AG04450 (cell line): ENCODE measurements at regions not wholly inside any gene's neighbourhood (a gene's known extent, or its start where the extent isn't known, plus 50 kb on each side); places are given as distances from the start of the nearest gene placed in this dataset.
A peak's percentile ranks its signal among the peaks of the same experiment; 100 is the strongest.

Experiments
- CTCF ChIA-PET: fragments of 300-600, 350-600 bp; formaldehyde crosslinking; extraction: SDS; loops from one replicate; lab custom pipeline; 2022; ENCODE audit warnings: antibody characterized with exemption, inconsistent platforms; lab: Charles Lee
- POLR2A ChIA-PET: fragments of 350-600 bp; formaldehyde crosslinking; extraction: SDS; loops from one replicate; lab custom pipeline; 2021; ENCODE audit warnings: antibody characterized with exemption, inconsistent platforms; lab: Yijun Ruan, JAX
- DNase-seq: peaks from one replicate; pipeline ENCODE4 v3.0.0-alpha.2; 2011; ENCODE audit warnings: low read depth, low spot score
- H3K27ac ChIP-seq: one replicate; pipeline ENCODE4 v1.5.1; 2012; ENCODE audit warnings: low read depth, low read length, control low read depth
- H3K27me3 ChIP-seq: one replicate; pipeline ENCODE4 v1.6.0; 2012; ENCODE audit warnings: low read length; ENCODE audit not compliant: control insufficient read depth, insufficient read depth
- H3K4me3 ChIP-seq: 2 replicates; pipeline ENCODE4 v1.5.1; 2011; ENCODE audit warnings: mild to moderate bottlenecking, low read depth, low read length, control low read depth
- H3K9me3 ChIP-seq: 2 replicates; pipeline ENCODE4 v1.5.1; 2012; ENCODE audit warnings: low read length; ENCODE audit not compliant: control insufficient read depth, insufficient read depth
- CTCF ChIP-seq: IDR thresholded peaks from 2 replicates; pipeline ENCODE4 v1.5.1; 2011; ENCODE audit warnings: low read depth, low read length, control low read depth, inconsistent platforms

DNA sequence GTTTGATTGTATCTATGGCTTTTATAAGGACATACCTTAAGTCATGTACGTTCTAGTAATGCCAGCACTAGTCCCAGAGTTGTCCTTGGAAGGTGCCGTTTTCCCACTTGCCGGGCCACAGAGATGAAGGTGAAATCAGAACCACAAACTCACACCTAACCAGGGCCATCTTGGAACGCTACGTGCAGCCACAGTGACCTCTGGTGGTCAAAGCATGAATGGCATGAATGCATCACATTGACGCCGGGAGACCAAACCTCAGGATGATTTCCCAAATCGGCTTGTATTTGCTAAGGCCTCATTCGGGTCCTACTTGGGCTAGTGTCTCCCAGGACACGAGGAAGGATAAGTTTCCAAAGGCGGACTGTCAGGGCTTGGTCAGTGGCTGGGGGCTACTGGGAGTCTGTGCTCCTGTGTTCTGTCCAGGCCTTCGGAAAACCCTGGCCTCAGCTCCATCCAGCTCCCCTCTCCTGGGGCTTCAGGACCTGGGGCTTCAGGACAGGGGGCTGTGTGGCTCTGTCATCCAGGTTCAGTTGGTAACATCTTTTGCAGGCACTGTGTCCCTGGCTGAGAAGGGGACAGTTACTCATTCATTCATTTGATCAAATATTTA is 260.5 kb downstream of the PRDM2 start:
- ChIA-PET CTCF (interaction anchor here (1.6 to 2.1 kb wide), 2 partner anchors 295 to 298 kb away, joined by 12 to 13 read pairs; no protein-coding TSS in a partner anchor), POLR2A (no interaction called here)
- Histone ChIP-seq H3K9me3 (no peaks in the 10 kb centered on the region), H3K27me3 (no peaks in the 10 kb centered on the region), H3K27ac (no peak overlapping the region), H3K4me3 (no peak overlapping the region)
- TF ChIP-seq CTCF: peak; percentile 97
- no peak for DNase-seq

GRCh38 chr1:13964768-13965167 is 264.8 kb downstream of the PRDM2 start:
- CTCF ChIA-PET: interaction anchor here (0.9 to 2.8 kb wide), 3 partner anchors 299 to 1082 kb away, joined by 3 to 15 read pairs (median 5); no protein-coding TSS in a partner anchor
- Histone ChIP-seq H3K9me3 (peaks cover 12% of the 10 kb centered on the region), H3K27ac (no peak overlapping the region), H3K4me3 (no peak overlapping the region), H3K27me3 (no peaks in the 10 kb centered on the region)
- TF ChIP-seq CTCF: no peak
- DNase-seq: no peak
- POLR2A ChIA-PET: no interaction called here

DNA sequence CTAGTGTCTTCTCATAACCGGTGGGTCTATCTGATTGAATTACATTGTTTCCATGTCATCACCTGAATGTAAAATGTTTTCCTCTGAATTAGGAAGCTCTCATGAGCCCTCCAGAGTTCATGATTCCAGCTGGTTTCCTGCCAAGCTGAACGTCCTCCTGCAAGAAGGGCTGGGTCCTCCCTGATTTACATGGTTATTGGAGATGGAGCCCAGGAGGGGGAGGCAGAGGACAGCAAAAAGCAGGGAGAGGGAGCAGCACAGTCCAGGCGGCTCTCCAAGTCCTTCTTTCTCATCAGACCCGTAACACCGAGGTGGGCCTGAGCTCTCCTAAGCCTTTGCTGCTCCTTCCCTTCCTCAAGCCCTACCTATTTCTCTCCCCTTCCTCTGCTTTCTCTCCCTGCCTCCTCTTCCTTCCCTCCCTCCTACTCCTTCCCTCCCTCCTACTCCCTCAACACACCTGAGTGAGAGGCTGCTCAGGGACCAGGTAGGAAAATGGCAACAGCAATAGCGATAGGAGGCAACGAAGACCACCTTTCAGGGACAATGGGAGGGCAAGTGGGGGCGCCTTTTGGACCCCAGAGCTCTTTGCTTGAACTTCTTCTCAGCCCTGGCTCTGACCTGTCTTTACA is 265.9 kb downstream of the PRDM2 start:
- Histone ChIP-seq H3K4me3 (no peak overlapping the region), H3K27me3 (no peaks in the 10 kb centered on the region), H3K9me3 (peaks cover 13% of the 10 kb centered on the region), H3K27ac (no peak overlapping the region)
- no peak for DNase-seq
- TF ChIP-seq CTCF: peak; percentile 31
- ChIA-PET CTCF (interaction anchor here (1.2 kb wide), 1 partner anchor 1081 kb away, joined by 5 read pairs; no protein-coding TSS in a partner anchor), POLR2A (no interaction called here)

GRCh38 chr1:13967707-13968106 is 267.7 kb downstream of the PRDM2 start:
- peaks cover 15% of the 10 kb centered on the region for H3K9me3 ChIP-seq
- no peak for TF ChIP-seq CTCF
- H3K4me3 ChIP-seq: no peak overlapping the region
- no peak for DNase-seq
- CTCF ChIA-PET: no interaction called here
- H3K27me3 ChIP-seq: no peaks in the 10 kb centered on the region
- no peak overlapping the region for H3K27ac ChIP-seq
- POLR2A ChIA-PET: no interaction called here

DNA sequence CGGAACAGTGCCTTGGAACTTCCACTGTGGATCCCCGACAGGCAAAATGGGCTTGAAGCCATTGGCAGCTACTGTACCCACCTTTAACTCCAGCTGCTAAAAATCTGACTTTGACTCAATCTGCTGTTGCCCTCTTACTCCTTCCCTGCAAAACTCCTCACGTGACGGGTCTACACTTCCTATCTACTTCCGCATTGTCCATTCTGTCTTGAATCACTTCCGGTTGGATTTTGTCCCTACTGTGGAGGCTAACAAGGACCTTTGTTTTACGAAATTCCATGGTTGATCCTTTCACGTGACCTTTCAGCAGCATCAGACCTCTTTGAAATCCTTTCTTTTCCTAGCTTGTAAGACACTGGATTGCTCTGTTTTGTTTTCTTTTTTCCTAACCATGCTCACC is 268.4 kb downstream of the PRDM2 start:
- no peak overlapping the region for H3K27ac ChIP-seq
- no peak for DNase-seq
- no peak overlapping the region for H3K4me3 ChIP-seq
- no peak for TF ChIP-seq CTCF
- ChIA-PET CTCF (no interaction called here), POLR2A (no interaction called here)
- no peaks in the 10 kb centered on the region for H3K27me3 ChIP-seq
- peaks cover 15% of the 10 kb centered on the region for H3K9me3 ChIP-seq
